GM13977 (cell line): ENCODE measurements at regions not wholly inside any gene's neighbourhood (a gene's known extent, or its start where the extent isn't known, plus 50 kb on each side); places are given as distances from the start of the nearest gene placed in this dataset.

ENCODE experiments used
- DNase-seq: peaks from one replicate; pipeline ENCODE4 v3.0.0; 2012; ENCODE audit warnings: low spot score
- CTCF ChIP-seq: IDR thresholded peaks from 2 replicates; pipeline ENCODE4 v1.5.1; 2012; ENCODE audit warnings: mild to moderate bottlenecking, control low read depth; ENCODE audit not compliant: insufficient read depth; ENCODE audit errors: extremely low read depth, missing control alignments
- in situ Hi-C: fragments of 300-500 bp; cut with MboI; formaldehyde crosslinking; loops from one replicate; pipeline ENCODE4 v1.12.0; 2022; ENCODE audit warnings: low sequenced_read_pairs, low pct_unique_long_range_greater_than_20kb, mixed read lengths, inconsistent platforms; ENCODE audit not compliant: unreplicated experiment

GRCh38 chr2:21466341-21466927 lies 342.7 kb downstream of the TDRD15 start:
- TF ChIP-seq CTCF, result no peak
- DNase-seq, result no peak
- in situ Hi-C loops, result no loop called here

- TF ChIP-seq CTCF, result no peak
- no peak for DNase-seq
- in situ Hi-C loops, result no loop called here
Measured at GRCh38 chr2:21467280-21467818, 343.6 kb downstream of the TDRD15 start.

GRCh38 chr2:21467910-21468309 lies 344.1 kb downstream of the TDRD15 start:
- in situ Hi-C loops, result no loop called here
- DNase-seq, result no peak
- TF ChIP-seq CTCF, result no peak

- no peak for DNase-seq
- no peak for TF ChIP-seq CTCF
- in situ Hi-C loops, result no loop called here
Measured at GRCh38 chr2:21468624-21469023, 344.9 kb downstream of the TDRD15 start.

GRCh38 chr2:21469158-21469557 lies 345.4 kb downstream of the TDRD15 start:
- no peak for DNase-seq
- no peak for TF ChIP-seq CTCF
- in situ Hi-C loops, result no loop called here

GRCh38 chr2:21469564-21469963 lies 345.8 kb downstream of the TDRD15 start:
- in situ Hi-C loops, result no loop called here
- no peak for TF ChIP-seq CTCF
- DNase-seq, result no peak
